Endodermal cell (in vitro differentiated cells): ENCODE measurements at regions not wholly inside any gene's neighbourhood (a gene's known extent, or its start where the extent isn't known, plus 50 kb on each side); places are given as distances from the start of the nearest gene placed in this dataset.
"Not testable (repeated sequence)": the region's sequence is repeated elsewhere in the genome, so short reads cannot be mapped to it uniquely, and the experiment has no call there.

Source experiments
- DNase-seq: peaks from one replicate; pipeline ENCODE4 v3.0.0-alpha.2; 2017
- H3K27ac ChIP-seq: 2 replicates; pipeline ENCODE4 v1.5.1; 2013; ENCODE audit warnings: mild to moderate bottlenecking, low read depth, low read length, moderate library complexity
- H3K27me3 ChIP-seq: 2 replicates; pipeline ENCODE4 v1.6.1; 2013; ENCODE audit warnings: mild to moderate bottlenecking, low read length, moderate library complexity; ENCODE audit not compliant: insufficient read depth, control insufficient read depth, poor library complexity, severe bottlenecking
- H3K36me3 ChIP-seq: 2 replicates; pipeline ENCODE4 v1.7.0; 2013; ENCODE audit warnings: mild to moderate bottlenecking, low read length, moderate library complexity; ENCODE audit not compliant: control insufficient read depth, insufficient read depth
- H3K4me1 ChIP-seq: one replicate; pipeline ENCODE4 v1.7.0; 2013; ENCODE audit warnings: low read length; ENCODE audit not compliant: control insufficient read depth, insufficient read depth
- H3K4me3 ChIP-seq: 2 replicates; pipeline ENCODE4 v1.5.1; 2013; ENCODE audit warnings: mild to moderate bottlenecking, low read length, moderate library complexity
- H3K9ac ChIP-seq: 2 replicates; pipeline ENCODE4 v1.6.1; 2013; ENCODE audit warnings: mild to moderate bottlenecking, low read length, moderate library complexity; ENCODE audit not compliant: poor library complexity, severe bottlenecking; ENCODE audit errors: extremely low read depth
- H3K9me3 ChIP-seq: 2 replicates; pipeline ENCODE4 v1.6.1; 2013; ENCODE audit warnings: mild to moderate bottlenecking, low read length, moderate library complexity; ENCODE audit not compliant: control insufficient read depth
- H3K27ac Mint-ChIP-seq: 2 replicates; pipeline ENCODE4 v1.8.0; 2020; ENCODE audit warnings: mixed read lengths
- H3K27me3 Mint-ChIP-seq: 2 replicates; pipeline ENCODE4 v1.8.0; 2021; ENCODE audit warnings: mild to moderate bottlenecking, mixed read lengths; ENCODE audit not compliant: insufficient read depth
- H3K36me3 Mint-ChIP-seq: 2 replicates; pipeline ENCODE4 v1.8.0; 2020; ENCODE audit warnings: low read depth, mixed read lengths
- H3K4me1 Mint-ChIP-seq: 2 replicates; pipeline ENCODE4 v1.8.0; 2020; ENCODE audit warnings: mixed read lengths
- H3K4me3 Mint-ChIP-seq: 2 replicates; pipeline ENCODE4 v1.8.0; 2020; ENCODE audit warnings: mild to moderate bottlenecking, moderate library complexity, mixed read lengths
- H3K9me3 Mint-ChIP-seq: 2 replicates; pipeline ENCODE4 v1.8.0; 2020; ENCODE audit warnings: mild to moderate bottlenecking, mixed read lengths
- WGBS, 2 experiments: methylation state at CpG; one replicate each; pipeline versions ENCODE4 v1.1.5 to v1.1.7; 2013; ENCODE audit warnings: missing lambda C conversion rate in 2 of 2, mixed read lengths in 1 of 2; ENCODE audit not compliant: insufficient coverage in 1 of 2, insufficient read length in 1 of 2; 5-methylcytosine and 5-hydroxymethylcytosine counted together
- TF ChIP-seq, protein P1 (sequence below): fragments of 200-600 bp; sonication (generic); conservative IDR thresholded peaks from 2 replicates; pipeline ENCODE4 v1.5.0; 2021; ENCODE audit warnings: antibody characterized with exemption, mild to moderate bottlenecking

DNA sequence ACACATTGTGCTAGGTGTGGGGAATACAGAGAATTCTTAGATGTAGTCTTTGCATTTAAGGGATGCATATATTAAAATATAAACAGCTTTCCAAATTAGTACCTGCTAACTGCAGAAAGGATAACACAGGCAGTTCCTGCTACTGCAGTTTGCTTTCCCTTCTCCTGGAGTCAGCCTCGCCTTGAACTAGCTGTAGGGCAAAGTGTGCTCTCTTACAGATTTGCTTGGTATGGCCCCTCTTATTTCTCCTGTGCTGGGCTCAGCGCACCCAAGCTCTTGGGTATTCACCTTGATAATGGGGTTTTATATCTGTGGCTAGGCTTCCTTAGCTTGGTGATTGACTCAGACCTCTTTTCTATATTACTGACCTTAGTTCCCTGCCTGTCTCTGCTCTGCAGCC is 108.4 kb upstream of the PNPT1 start:
- H3K4me3 ChIP-seq, result no peak overlapping the region
- no peak for DNase-seq
- no peaks in the 10 kb centered on the region for H3K27me3 ChIP-seq
- H3K9ac ChIP-seq, result no peak overlapping the region
- Mint-ChIP-seq H3K9me3 (peaks cover 4% of the 10 kb centered on the region), H3K27me3 (no peaks in the 10 kb centered on the region), H3K27ac (no peak overlapping the region), H3K36me3 (no peaks in the 10 kb centered on the region), H3K4me1 (no peaks in the 10 kb centered on the region), H3K4me3 (no peak overlapping the region)
- TF ChIP-seq, protein P1, sequence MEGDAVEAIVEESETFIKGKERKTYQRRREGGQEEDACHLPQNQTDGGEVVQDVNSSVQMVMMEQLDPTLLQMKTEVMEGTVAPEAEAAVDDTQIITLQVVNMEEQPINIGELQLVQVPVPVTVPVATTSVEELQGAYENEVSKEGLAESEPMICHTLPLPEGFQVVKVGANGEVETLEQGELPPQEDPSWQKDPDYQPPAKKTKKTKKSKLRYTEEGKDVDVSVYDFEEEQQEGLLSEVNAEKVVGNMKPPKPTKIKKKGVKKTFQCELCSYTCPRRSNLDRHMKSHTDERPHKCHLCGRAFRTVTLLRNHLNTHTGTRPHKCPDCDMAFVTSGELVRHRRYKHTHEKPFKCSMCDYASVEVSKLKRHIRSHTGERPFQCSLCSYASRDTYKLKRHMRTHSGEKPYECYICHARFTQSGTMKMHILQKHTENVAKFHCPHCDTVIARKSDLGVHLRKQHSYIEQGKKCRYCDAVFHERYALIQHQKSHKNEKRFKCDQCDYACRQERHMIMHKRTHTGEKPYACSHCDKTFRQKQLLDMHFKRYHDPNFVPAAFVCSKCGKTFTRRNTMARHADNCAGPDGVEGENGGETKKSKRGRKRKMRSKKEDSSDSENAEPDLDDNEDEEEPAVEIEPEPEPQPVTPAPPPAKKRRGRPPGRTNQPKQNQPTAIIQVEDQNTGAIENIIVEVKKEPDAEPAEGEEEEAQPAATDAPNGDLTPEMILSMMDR, result no peak
- no peaks in the 10 kb centered on the region for H3K36me3 ChIP-seq
- 71 to 83% methylated on average over 1 to 2 of the region's 2 CpGs for WGBS, 2 experiments
- H3K9me3 ChIP-seq, result no peaks in the 10 kb centered on the region
- H3K27ac ChIP-seq, result no peak overlapping the region
- no peaks in the 10 kb centered on the region for H3K4me1 ChIP-seq

DNA sequence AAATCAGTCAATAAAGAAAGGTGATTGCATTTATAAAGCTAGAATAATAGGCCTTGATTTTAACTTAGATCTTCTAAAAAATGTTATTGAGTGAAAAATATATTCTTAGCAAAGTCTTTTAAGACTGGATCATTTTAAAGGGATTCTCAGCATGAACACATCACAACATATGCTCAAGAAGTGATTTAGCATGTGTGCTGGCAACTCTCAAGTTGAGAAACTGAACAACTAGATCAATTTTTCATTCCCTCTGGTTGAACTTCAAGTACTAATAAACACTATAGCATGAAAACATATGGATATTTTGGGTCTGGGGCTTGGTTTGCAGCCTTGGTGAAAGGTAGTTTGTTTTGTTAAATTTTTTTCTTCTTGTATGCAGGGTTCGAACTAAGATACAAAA is 107.8 kb upstream of the PNPT1 start:
- WGBS, 2 experiments, result 86% methylated on average over 1 of the region's 1 CpG; no CpG with 5 or more reads in 1 of the 2 experiments
- Mint-ChIP-seq H3K4me3 (no peak overlapping the region), H3K27me3 (no peaks in the 10 kb centered on the region), H3K36me3 (no peaks in the 10 kb centered on the region), H3K9me3 (peaks cover 10% of the 10 kb centered on the region), H3K4me1 (no peaks in the 10 kb centered on the region), H3K27ac (no peak overlapping the region)
- H3K9me3 ChIP-seq, result no peaks in the 10 kb centered on the region
- TF ChIP-seq, protein P1, result no peak
- H3K9ac ChIP-seq, result no peak overlapping the region
- no peaks in the 10 kb centered on the region for H3K27me3 ChIP-seq
- H3K4me1 ChIP-seq, result no peaks in the 10 kb centered on the region
- no peaks in the 10 kb centered on the region for H3K36me3 ChIP-seq
- no peak overlapping the region for H3K27ac ChIP-seq
- DNase-seq, result no peak
- no peak overlapping the region for H3K4me3 ChIP-seq

DNA sequence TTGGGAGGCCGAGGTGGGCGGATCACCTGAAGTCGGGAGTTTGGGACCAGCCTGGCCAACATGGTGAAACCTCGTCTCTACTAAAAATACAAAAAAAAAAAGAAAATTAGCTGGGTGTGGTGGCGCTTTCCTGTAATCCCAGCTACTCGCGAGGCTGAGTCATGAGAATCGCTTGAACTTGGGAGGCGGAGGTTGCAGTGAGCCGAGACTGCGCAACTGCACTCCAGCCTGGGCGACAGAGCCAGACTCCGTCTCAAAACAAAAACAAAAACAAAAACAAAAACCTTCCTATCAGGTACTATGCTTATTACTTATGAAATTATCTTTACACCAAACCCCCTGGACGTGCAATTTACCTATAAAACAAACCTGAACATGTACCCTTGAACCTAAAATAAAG is 106.0 kb upstream of the PNPT1 start:
- H3K4me3 Mint-ChIP-seq, H3K4me3 ChIP-seq, H3K27me3 ChIP-seq, H3K27ac Mint-ChIP-seq, H3K4me1 Mint-ChIP-seq, H3K4me1 ChIP-seq, H3K27me3 Mint-ChIP-seq, H3K36me3 ChIP-seq, H3K27ac ChIP-seq, H3K9ac ChIP-seq, H3K36me3 Mint-ChIP-seq, H3K9me3 ChIP-seq, DNase-seq: not testable (repeated sequence)
- 97 to 100% methylated on average over 2 to 10 of the region's 14 CpGs for WGBS, 2 experiments
- H3K9me3 Mint-ChIP-seq, result peaks cover 10% of the 10 kb centered on the region

DNA sequence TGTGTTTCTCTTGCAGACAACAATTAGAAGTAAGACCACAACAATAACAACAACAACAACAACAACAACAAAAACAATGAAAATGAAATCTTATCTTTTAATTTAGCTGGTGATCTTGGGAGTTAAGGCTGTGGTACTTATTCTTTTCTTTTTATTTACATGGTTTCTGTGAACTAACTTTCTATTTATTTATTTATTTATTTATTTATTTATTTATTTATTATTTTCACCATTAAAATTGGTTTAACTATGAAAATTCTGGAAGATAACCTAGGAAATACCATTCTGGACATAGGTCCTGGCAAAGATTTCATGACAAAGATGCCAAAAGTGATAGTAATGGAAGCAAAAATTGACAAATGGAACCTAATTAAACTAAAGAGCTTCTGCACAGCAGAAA is 102.5 kb upstream of the PNPT1 start:
- Mint-ChIP-seq H3K27me3 (no peaks in the 10 kb centered on the region), H3K4me1 (no peaks in the 10 kb centered on the region), H3K9me3 (peaks cover 25% of the 10 kb centered on the region), H3K36me3 (peaks cover 4% of the 10 kb centered on the region), H3K4me3 (no peak overlapping the region), H3K27ac (no peak overlapping the region)
- Histone ChIP-seq H3K27ac (no peak overlapping the region), H3K9me3 (peaks cover 9% of the 10 kb centered on the region), H3K27me3 (no peaks in the 10 kb centered on the region), H3K36me3 (no peaks in the 10 kb centered on the region), H3K9ac (no peak overlapping the region), H3K4me3 (no peak overlapping the region), H3K4me1 (no peaks in the 10 kb centered on the region)
- DNase-seq, result no peak
- TF ChIP-seq, protein P1, result no peak

DNA sequence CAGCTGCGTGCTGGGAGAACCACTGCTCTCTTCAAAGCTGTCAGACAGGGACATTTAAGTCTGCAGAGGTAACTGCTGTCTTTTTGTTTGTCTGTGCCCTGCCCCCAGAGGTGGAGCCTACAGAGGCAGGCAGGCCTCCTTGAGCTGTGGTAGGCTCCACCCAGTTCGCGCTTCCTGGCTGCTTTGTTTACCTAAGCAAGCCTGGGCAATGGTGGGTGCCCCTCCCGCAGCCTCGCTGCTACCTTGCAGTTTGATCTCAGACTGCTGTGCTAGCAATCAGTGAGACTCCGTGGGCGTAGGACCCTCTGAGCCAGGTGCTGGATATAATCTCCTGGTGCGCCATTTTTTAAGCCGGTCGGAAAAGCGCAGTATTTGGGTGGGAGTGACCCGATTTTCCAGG is 100.0 kb upstream of the PNPT1 start:
- H3K4me1 ChIP-seq, H3K27ac Mint-ChIP-seq, H3K9me3 ChIP-seq, H3K4me1 Mint-ChIP-seq, H3K4me3 ChIP-seq, H3K36me3 ChIP-seq, H3K27me3 Mint-ChIP-seq, H3K36me3 Mint-ChIP-seq, H3K9ac ChIP-seq, DNase-seq, H3K4me3 Mint-ChIP-seq, H3K27me3 ChIP-seq, H3K27ac ChIP-seq: not testable (repeated sequence)
- H3K9me3 Mint-ChIP-seq, result peaks cover 27% of the 10 kb centered on the region
- 90 to 100% methylated on average over 5 to 11 of the region's 12 CpGs for WGBS, 2 experiments
